Prostate gland (tissue), 2 donors: ENCODE measurements at regions not wholly inside any gene's neighbourhood (a gene's known extent, or its start where the extent isn't known, plus 50 kb on each side); places are given as distances from the start of the nearest gene placed in this dataset.

Experiments used
- DNase-seq: peaks from one replicate; pipeline ENCODE4 v3.0.0-alpha.2; 2019; ENCODE audit warnings: low spot score
- H3K27ac ChIP-seq, 2 donors: fragments of 200-600 bp; sonication (generic); 2 replicates each; pipeline ENCODE4 v1.5.1; 2017 to 2019
- H3K27me3 ChIP-seq: fragments of 200-600 bp; sonication (generic); replicated peaks from 2 replicates; pipeline ENCODE4 v1.5.1; 2019; ENCODE audit not compliant: insufficient read depth
- H3K36me3 ChIP-seq, 2 donors: fragments of 200-600 bp; sonication (generic); 1 replicate in 1 of 2; 2 replicates in 1 of 2; pipeline versions ENCODE4 v1.5.1 to v1.8.1; 2017 to 2019
- H3K4me1 ChIP-seq: fragments of 200-600 bp; sonication (generic); replicated peaks from 2 replicates; pipeline ENCODE4 v1.5.1; 2019
- H3K4me3 ChIP-seq, 2 donors: fragments of 200-600 bp; sonication (generic); 2 replicates each; pipeline ENCODE4 v1.5.1; 2017 to 2019
- H3K9me3 ChIP-seq: fragments of 200-600 bp; sonication (generic); 2 replicates; pipeline ENCODE4 v1.5.1; 2017
- CTCF ChIP-seq, 4 experiments: fragments of 200-600 bp in 2 of 4; fragments of 450-650 bp in 2 of 4; sonication (generic) in 2 of 4; IDR thresholded peaks; 1 replicate in 3 of 4; 2 replicates in 1 of 4; pipeline ENCODE4 v1.5.1; 2016 to 2019; ENCODE audit warnings: antibody characterized with exemption in 4 of 4, mild to moderate bottlenecking in 2 of 4, moderate library complexity in 2 of 4
- POLR2A ChIP-seq: fragments of 450-650 bp; IDR thresholded peaks from one replicate; pipeline ENCODE4 v1.6.1; 2016; ENCODE audit warnings: antibody characterized with exemption, mild to moderate bottlenecking
- POLR2AphosphoS5 ChIP-seq: sonication (generic); formaldehyde crosslinking; IDR thresholded peaks from one replicate; pipeline ENCODE4 v1.6.1; 2017; ENCODE audit warnings: antibody characterized with exemption
- WGBS: methylation state at CpG from one replicate; pipeline ENCODE4 v1.1.5; 2018; 5-methylcytosine and 5-hydroxymethylcytosine counted together
- intact Hi-C: fragments of 100-400 bp; cut with DNase I; formaldehyde crosslinking; loops from one replicate; pipeline ENCODE4 v1.14.2; 2022

- Histone ChIP-seq H3K4me1 (no peaks in the 10 kb centered on the region), H3K4me3 (no peak overlapping the region), H3K36me3 (no peaks in the 10 kb centered on the region), H3K9me3 (no peaks in the 10 kb centered on the region), H3K27ac (no peak overlapping the region), H3K27me3 (no peaks in the 10 kb centered on the region)
- TF ChIP-seq POLR2A (no peak), POLR2AphosphoS5 (no peak), CTCF (IDR thresholded peaks at IDR 0.05) (no peak)
- no peak for DNase-seq
- intact Hi-C loops, result no loop called here
- 92% methylated on average over 2 of the region's 2 CpGs for WGBS
These were observed 1272.5 kb downstream of the OLFM4 start for GRCh38 chr13:54301085-54301484.

GRCh38 chr13:54305377-54305776, 1276.8 kb downstream of the OLFM4 start:
- TF ChIP-seq POLR2AphosphoS5, result no peak
- no peak for TF ChIP-seq CTCF (IDR thresholded peaks at IDR 0.05)
- TF ChIP-seq POLR2A, result no peak
- H3K4me3 ChIP-seq, result no peak overlapping the region
- 86% methylated on average over 1 of the region's 1 CpG for WGBS
- H3K9me3 ChIP-seq, result no peaks in the 10 kb centered on the region
- H3K27ac ChIP-seq, result no peak overlapping the region
- intact Hi-C loops, result no loop called here
- H3K4me1 ChIP-seq, result no peaks in the 10 kb centered on the region
- no peaks in the 10 kb centered on the region for H3K36me3 ChIP-seq
- no peaks in the 10 kb centered on the region for H3K27me3 ChIP-seq
- DNase-seq, result no peak

- no peaks in the 10 kb centered on the region for H3K4me1 ChIP-seq
- H3K27me3 ChIP-seq, result no peaks in the 10 kb centered on the region
- intact Hi-C loops, result no loop called here
- no peak overlapping the region for H3K4me3 ChIP-seq
- no peaks in the 10 kb centered on the region for H3K9me3 ChIP-seq
- DNase-seq, result no peak
- no peak overlapping the region for H3K27ac ChIP-seq
- no peaks in the 10 kb centered on the region for H3K36me3 ChIP-seq
- 92% methylated on average over 16 of the region's 16 CpGs for WGBS
- TF ChIP-seq CTCF (IDR thresholded peaks at IDR 0.05), result no peak
- TF ChIP-seq POLR2AphosphoS5, result no peak
- no peak for TF ChIP-seq POLR2A
These were observed 1284.3 kb downstream of the OLFM4 start for GRCh38 chr13:54312885-54313284.

- DNase-seq, result no peak
- Histone ChIP-seq H3K4me3 (no peak overlapping the region), H3K27ac (no peak overlapping the region), H3K36me3 (no peaks in the 10 kb centered on the region), H3K9me3 (no peaks in the 10 kb centered on the region), H3K27me3 (no peaks in the 10 kb centered on the region), H3K4me1 (no peaks in the 10 kb centered on the region)
- no peak for TF ChIP-seq POLR2AphosphoS5
- no peak for TF ChIP-seq CTCF (IDR thresholded peaks at IDR 0.05)
- no peak for TF ChIP-seq POLR2A
- WGBS, result 92% methylated on average over 8 of the region's 8 CpGs
- intact Hi-C loops, result no loop called here
These were observed 1289.1 kb downstream of the OLFM4 start for GRCh38 chr13:54317722-54318121.

GRCh38 chr13:54337540-54337939, 1308.9 kb downstream of the OLFM4 start:
- Histone ChIP-seq H3K4me3 (no peak overlapping the region), H3K27ac (no peak overlapping the region), H3K36me3 (no peaks in the 10 kb centered on the region), H3K27me3 (no peaks in the 10 kb centered on the region), H3K4me1 (no peaks in the 10 kb centered on the region), H3K9me3 (no peaks in the 10 kb centered on the region)
- DNase-seq, result no peak
- intact Hi-C loops, result no loop called here
- no peak for TF ChIP-seq POLR2A
